CD4-positive, alpha-beta T cell (primary cell): ENCODE measurements at regions not wholly inside any gene's neighbourhood (a gene's known extent, or its start where the extent isn't known, plus 50 kb on each side); places are given as distances from the start of the nearest gene placed in this dataset.

Source experiments
- ATAC-seq: fragments of 200-7000 bp; cut with Tn5 transposase; one replicate; pipeline ENCODE4 v1.10.0; 2022; ENCODE audit warnings: mild to moderate bottlenecking; ENCODE audit not compliant: poor library complexity
- CTCF ChIA-PET: fragments of 350-600 bp; sonication (Branson Sonifier 250); formaldehyde crosslinking; loops from one replicate; lab custom pipeline; 2021; ENCODE audit warnings: antibody characterized with exemption, inconsistent platforms; lab: Charles Lee
- POLR2A ChIA-PET: fragments of 350-600 bp; sonication (Branson Sonifier 250); formaldehyde crosslinking; loops from one replicate; lab custom pipeline; 2021; ENCODE audit warnings: antibody characterized with exemption, inconsistent platforms; lab: Charles Lee
- DNase-seq, 14 experiments: peaks; one replicate each; pipeline ENCODE4 v3.0.0-alpha.2; 2013 to 2020; ENCODE audit warnings: mixed read lengths in 2 of 14
- H3K27ac ChIP-seq, 2 donors: one replicate each; pipeline versions ENCODE4 v1.5.1 to v1.7.0; 2013; ENCODE audit warnings: low read length in 2 of 2, low read depth in 1 of 2, mild to moderate bottlenecking in 1 of 2
- H3K27me3 ChIP-seq, 2 experiments: 1 replicate in 1 of 2; 2 replicates in 1 of 2; pipeline versions ENCODE4 v1.6.1 to v1.7.0; 2013; ENCODE audit warnings: low read length in 2 of 2, control low read depth in 1 of 2, mild to moderate bottlenecking in 1 of 2, moderate library complexity in 1 of 2; ENCODE audit not compliant: insufficient read depth in 2 of 2, control insufficient read depth in 1 of 2
- H3K36me3 ChIP-seq: one replicate; pipeline ENCODE4 v1.6.1; 2013; ENCODE audit warnings: low read length, control low read depth; ENCODE audit not compliant: insufficient read depth
- H3K4me1 ChIP-seq: one replicate; pipeline ENCODE4 v1.6.1; 2013; ENCODE audit warnings: low read length, control low read depth; ENCODE audit not compliant: insufficient read depth
- H3K4me3 ChIP-seq: one replicate; pipeline ENCODE4 v1.5.1; 2013; ENCODE audit warnings: mild to moderate bottlenecking, low read length, moderate library complexity
- H3K9me3 ChIP-seq, 2 experiments: 1 replicate in 1 of 2; 2 replicates in 1 of 2; pipeline versions ENCODE4 v1.6.1 to v1.7.0; 2013; ENCODE audit warnings: low read length in 2 of 2, mild to moderate bottlenecking in 2 of 2, control low read depth in 1 of 2, moderate library complexity in 1 of 2; ENCODE audit not compliant: control insufficient read depth in 1 of 2, insufficient read depth in 1 of 2
- H3K27ac Mint-ChIP-seq: one replicate; pipeline ENCODE4 v1.8.0; 2020; ENCODE audit warnings: mixed read lengths
- H3K27me3 Mint-ChIP-seq: one replicate; pipeline ENCODE4 v1.8.0; 2021; ENCODE audit warnings: mixed read lengths
- H3K36me3 Mint-ChIP-seq: one replicate; pipeline ENCODE4 v1.8.0; 2021; ENCODE audit warnings: low read depth, mixed read lengths
- H3K4me1 Mint-ChIP-seq: one replicate; pipeline ENCODE4 v1.8.0; 2021; ENCODE audit warnings: low read depth, mixed read lengths
- H3K4me3 Mint-ChIP-seq: one replicate; pipeline ENCODE4 v1.8.0; 2020; ENCODE audit warnings: mild to moderate bottlenecking, mixed read lengths
- H3K9me3 Mint-ChIP-seq: one replicate; pipeline ENCODE4 v1.8.0; 2020; ENCODE audit warnings: mixed read lengths
- CTCF ChIP-seq: fragments of 200-600 bp; IDR thresholded peaks from one replicate; pipeline ENCODE4 v1.8.0; 2022; ENCODE audit warnings: antibody characterized with exemption, mild to moderate bottlenecking
- intact Hi-C, 2 experiments: fragments of 100-400 bp; cut with DNase I in 1 of 2; cut with micrococcal nuclease in 1 of 2; formaldehyde crosslinking; loops; one replicate each; pipeline versions ENCODE4 v1.15.1 to v1.9.0; 2023 to 2025; cut with DNase I, micrococcal nuclease

GRCh38 chr20:48171626-48172356 is 386.5 kb upstream of the SULF2 start:
- intact Hi-C loops = no loop called here
- no peak for ATAC-seq
- no peaks in the 10 kb centered on the region for H3K4me1 Mint-ChIP-seq

GRCh38 chr20:48171071-48171470 is 385.8 kb upstream of the SULF2 start:
- H3K4me3 ChIP-seq = no peak overlapping the region
- H3K27me3 Mint-ChIP-seq = peaks cover 12% of the 10 kb centered on the region
- no peak overlapping the region for H3K4me3 Mint-ChIP-seq
- DNase-seq (no peak), ATAC-seq (no peak)
- H3K9me3 Mint-ChIP-seq = no peaks in the 10 kb centered on the region
- no peak overlapping the region for H3K27ac ChIP-seq
- ChIA-PET CTCF (no interaction called here), POLR2A (no interaction called here)
- no peak overlapping the region for H3K27ac Mint-ChIP-seq
- no peaks in the 10 kb centered on the region for H3K4me1 ChIP-seq
- intact Hi-C loops = no loop called here
- peaks cover 0 to 4% of the 10 kb centered on the region in 2 experiments for H3K9me3 ChIP-seq
- no peaks in the 10 kb centered on the region for H3K36me3 Mint-ChIP-seq
- no peak for TF ChIP-seq CTCF
- peaks cover 0 to 7% of the 10 kb centered on the region in 2 experiments for H3K27me3 ChIP-seq
- no peaks in the 10 kb centered on the region for H3K4me1 Mint-ChIP-seq
- no peaks in the 10 kb centered on the region for H3K36me3 ChIP-seq

More at GRCh38 chr20:48171626-48172356, 386.5 kb upstream of the SULF2 start:
- Histone ChIP-seq H3K9me3 (peaks cover 0 to 4% of the 10 kb centered on the region in 2 experiments), H3K27me3 (peaks cover 0 to 7% of the 10 kb centered on the region in 2 experiments), H3K4me1 (no peaks in the 10 kb centered on the region), H3K27ac (no peak overlapping the region), H3K36me3 (no peaks in the 10 kb centered on the region), H3K4me3 (no peak overlapping the region)
- TF ChIP-seq CTCF = no peak
- ChIA-PET CTCF (no interaction called here), POLR2A (no interaction called here)
- H3K36me3 Mint-ChIP-seq = no peaks in the 10 kb centered on the region
- H3K9me3 Mint-ChIP-seq = no peaks in the 10 kb centered on the region
- no peak for DNase-seq
- no peak overlapping the region for H3K27ac Mint-ChIP-seq
- H3K4me3 Mint-ChIP-seq = no peak overlapping the region
- H3K27me3 Mint-ChIP-seq = peaks cover 12% of the 10 kb centered on the region

- no peak overlapping the region for H3K4me3 Mint-ChIP-seq
- no peak for ATAC-seq
- CTCF ChIA-PET = no interaction called here
- Histone ChIP-seq H3K36me3 (no peaks in the 10 kb centered on the region), H3K27me3 (peaks cover 0 to 7% of the 10 kb centered on the region in 2 experiments), H3K4me3 (no peak overlapping the region), H3K27ac (no peak overlapping the region), H3K9me3 (peaks cover 0 to 4% of the 10 kb centered on the region in 2 experiments), H3K4me1 (no peaks in the 10 kb centered on the region)
- peaks cover 12% of the 10 kb centered on the region for H3K27me3 Mint-ChIP-seq
- intact Hi-C loops = no loop called here
- no peak overlapping the region for H3K27ac Mint-ChIP-seq
- POLR2A ChIA-PET = no interaction called here
- TF ChIP-seq CTCF = no peak
- no peaks in the 10 kb centered on the region for H3K36me3 Mint-ChIP-seq
- no peak for DNase-seq
- H3K9me3 Mint-ChIP-seq = no peaks in the 10 kb centered on the region
- no peaks in the 10 kb centered on the region for H3K4me1 Mint-ChIP-seq
Measured at GRCh38 chr20:48170625-48171024, 385.3 kb upstream of the SULF2 start.
